H1 (cell line): ENCODE measurements at regions not wholly inside any gene's neighbourhood (a gene's known extent, or its start where the extent isn't known, plus 50 kb on each side); places are given as distances from the start of the nearest gene placed in this dataset.

ENCODE experiments used
- CTCF ChIA-PET: fragments of 300-600 bp; sonication (Branson Sonifier 250); formaldehyde crosslinking; loops from one replicate; lab custom pipeline; 2021; ENCODE audit not compliant: partially characterized antibody; lab: Charles Lee
- POLR2A ChIA-PET: fragments of 300-600 bp; sonication (Branson Sonifier 250); formaldehyde crosslinking; loops from one replicate; lab custom pipeline; 2021; ENCODE audit warnings: inconsistent platforms; ENCODE audit not compliant: partially characterized antibody; lab: Charles Lee
- DNase-seq, 2 experiments: peaks; one replicate each; pipeline versions ENCODE4 v3.0.0 to v3.0.0-alpha.2; 2010 to 2022; ENCODE audit warnings: low spot score in 2 of 2, low read depth in 1 of 2, mixed read lengths in 1 of 2
- FAIRE-seq: peaks from 2 replicates; lab custom pipeline; 2011; peaks lifted over from hg19 to GRCh38; lab: Jason Lieb, UNC
- H2AFZ ChIP-seq: 2 replicates; pipeline ENCODE4 v1.8.1; 2012; ENCODE audit warnings: low read length, inconsistent platforms
- H2AK5ac ChIP-seq: 2 replicates; pipeline ENCODE4 v1.6.1; 2013; ENCODE audit warnings: low read depth, low read length
- H2BK120ac ChIP-seq: replicated peaks from 2 replicates; pipeline ENCODE3; 2013; ENCODE audit warnings: low read depth, low read length, inconsistent platforms
- H2BK12ac ChIP-seq: 2 replicates; pipeline ENCODE4 v1.6.1; 2013; ENCODE audit warnings: low read depth, low read length
- H2BK15ac ChIP-seq: 2 replicates; pipeline ENCODE4 v1.6.1; 2013; ENCODE audit warnings: low read length
- H2BK20ac ChIP-seq: 2 replicates; pipeline ENCODE4 v1.6.1; 2013; ENCODE audit warnings: low read length
- H2BK5ac ChIP-seq: 2 replicates; pipeline ENCODE4 v1.6.1; 2013; ENCODE audit warnings: low read depth, low read length
- H3K14ac ChIP-seq: 2 replicates; pipeline ENCODE4 v1.6.1; 2013; ENCODE audit warnings: inconsistent platforms; ENCODE audit not compliant: insufficient read length
- H3K18ac ChIP-seq: 2 replicates; pipeline ENCODE4 v1.6.1; 2013; ENCODE audit warnings: low read length; ENCODE audit errors: extremely low read depth
- H3K23ac ChIP-seq: 2 replicates; pipeline ENCODE4 v1.6.1; 2013; ENCODE audit warnings: inconsistent platforms; ENCODE audit not compliant: insufficient read length
- H3K23me2 ChIP-seq: 2 replicates; pipeline ENCODE4 v1.6.1; 2013; ENCODE audit warnings: low read depth, low read length
- H3K27ac ChIP-seq: 2 replicates; pipeline ENCODE4 v1.6.1; 2011; ENCODE audit warnings: low read depth, low read length, inconsistent platforms
- H3K27me3 ChIP-seq, 4 experiments: replicated peaks in 1 of 4; 1 replicate in 1 of 4; 2 replicates in 3 of 4; pipeline versions ENCODE4 v1.6.1 to v1.8.1; 2011 to 2013; ENCODE audit warnings: low read length in 3 of 4, mild to moderate bottlenecking in 3 of 4, inconsistent platforms in 2 of 4, mixed read lengths in 2 of 4, moderate library complexity in 1 of 4; ENCODE audit not compliant: control insufficient read depth in 3 of 4, insufficient read depth in 3 of 4; ENCODE audit errors: extremely low read depth in 1 of 4
- H3K36me3 ChIP-seq, 4 experiments: 2 replicates each; pipeline versions ENCODE4 v1.6.1 to v1.8.1; 2011 to 2013; ENCODE audit warnings: mild to moderate bottlenecking in 4 of 4, low read length in 3 of 4, moderate library complexity in 2 of 4, control low read depth in 1 of 4, inconsistent platforms in 1 of 4; ENCODE audit not compliant: insufficient read depth in 4 of 4, control insufficient read depth in 2 of 4
- H3K4ac ChIP-seq: replicated peaks from 2 replicates; pipeline ENCODE3; 2013; ENCODE audit warnings: low read length, low read depth, mixed read lengths, inconsistent platforms; ENCODE audit not compliant: insufficient read length
- H3K4me1 ChIP-seq, 4 experiments: replicated peaks in 1 of 4; 1 replicate in 1 of 4; 2 replicates in 3 of 4; pipeline versions ENCODE4 v1.6.1 to v1.8.1; 2011 to 2013; ENCODE audit warnings: low read length in 3 of 4, inconsistent platforms in 2 of 4, mixed read lengths in 1 of 4; ENCODE audit not compliant: insufficient read depth in 4 of 4, control insufficient read depth in 3 of 4
- H3K4me2 ChIP-seq, 2 experiments: 2 replicates each; pipeline versions ENCODE4 v1.6.1 to v1.8.1; 2011 to 2013; ENCODE audit warnings: low read depth in 2 of 2, low read length in 2 of 2, control low read depth in 1 of 2, inconsistent platforms in 1 of 2, mild to moderate bottlenecking in 1 of 2; ENCODE audit not compliant: insufficient read depth in 1 of 2
- H3K4me3 ChIP-seq, 4 experiments: fragments of 200-600, 300-600 bp in 1 of 4; sonication (generic), shearing (Covaris generic), sonication (Bioruptor Twin) in 1 of 4; 2 replicates each; pipeline versions ENCODE4 v1.5.1 to v1.8.1; 2011 to 2016; ENCODE audit warnings: low read length in 4 of 4, low read depth in 3 of 4, control low read depth in 2 of 4, inconsistent platforms in 2 of 4, mild to moderate bottlenecking in 2 of 4, mixed read lengths in 1 of 4, moderate library complexity in 1 of 4; ENCODE audit not compliant: insufficient read depth in 2 of 4; ENCODE audit errors: extremely low read depth in 1 of 4
- H3K56ac ChIP-seq: replicated peaks from 2 replicates; pipeline ENCODE3; 2013; ENCODE audit warnings: low read depth, mild to moderate bottlenecking, mixed read lengths, low read length, inconsistent platforms; ENCODE audit not compliant: insufficient read length
- H3K79me1 ChIP-seq: 2 replicates; pipeline ENCODE4 v1.6.1; 2013; ENCODE audit warnings: low read depth, low read length, control low read depth
- H3K79me2 ChIP-seq, 2 experiments: 2 replicates each; pipeline versions ENCODE4 v1.6.1 to v1.8.1; 2012 to 2013; ENCODE audit warnings: low read length in 2 of 2, mild to moderate bottlenecking in 2 of 2, inconsistent platforms in 1 of 2; ENCODE audit not compliant: insufficient read depth in 2 of 2, control insufficient read depth in 1 of 2
- H3K9ac ChIP-seq, 4 experiments: replicated peaks in 1 of 4; 1 replicate in 1 of 4; 2 replicates in 3 of 4; pipeline versions ENCODE4 v1.6.1 to v1.8.1; 2011 to 2013; ENCODE audit warnings: low read depth in 3 of 4, low read length in 3 of 4, control low read depth in 2 of 4, mild to moderate bottlenecking in 2 of 4, moderate library complexity in 2 of 4, inconsistent platforms in 1 of 4; ENCODE audit errors: extremely low read depth in 1 of 4
- H3K9me3 ChIP-seq, 2 experiments: 2 replicates each; pipeline versions ENCODE4 v1.6.1 to v1.8.1; 2012 to 2013; ENCODE audit warnings: mild to moderate bottlenecking in 2 of 2, moderate library complexity in 2 of 2, control low read depth in 1 of 2, inconsistent platforms in 1 of 2, low read depth in 1 of 2, low read length in 1 of 2, mixed read lengths in 1 of 2; ENCODE audit not compliant: insufficient read depth in 2 of 2
- H4K20me1 ChIP-seq, 2 experiments: replicated peaks in 1 of 2; 2 replicates each; pipeline versions ENCODE3 to v1.8.1; 2011 to 2013; ENCODE audit warnings: inconsistent platforms in 2 of 2, low read length in 2 of 2, mild to moderate bottlenecking in 1 of 2; ENCODE audit not compliant: insufficient read depth in 2 of 2, control insufficient read depth in 1 of 2
- H4K5ac ChIP-seq: 2 replicates; pipeline ENCODE4 v1.6.1; 2013; ENCODE audit warnings: low read length, low read depth, mixed read lengths, inconsistent platforms; ENCODE audit not compliant: insufficient read length
- H4K8ac ChIP-seq: 2 replicates; pipeline ENCODE4 v1.8.0; 2013; ENCODE audit warnings: mild to moderate bottlenecking, moderate library complexity, low read length, inconsistent platforms; ENCODE audit not compliant: insufficient read depth; ENCODE audit errors: extremely low read depth
- H4K91ac ChIP-seq: replicated peaks from 2 replicates; pipeline ENCODE3; 2013; ENCODE audit warnings: low read length, mixed read lengths, inconsistent platforms; ENCODE audit not compliant: insufficient read length
- CBX5 ChIP-seq: fragments of 300-800, 300-1000 bp; sonication (generic); IDR thresholded peaks from 2 replicates; pipeline ENCODE4 v1.7.1; 2016; ENCODE audit warnings: antibody characterized with exemption, low read length, low read depth
- GTF2F1 ChIP-seq: IDR thresholded peaks from 2 replicates; pipeline ENCODE4 v1.6.1; 2012; ENCODE audit warnings: low read depth, low read length, improper control_type of control experiment, borderline replicate concordance
- KDM1A ChIP-seq: fragments of 200-600, 300-600 bp; sonication (generic); IDR thresholded peaks from 2 replicates; pipeline ENCODE4 v1.7.1; 2016; ENCODE audit warnings: mild to moderate bottlenecking, low read length, borderline replicate concordance
- MAX ChIP-seq: IDR thresholded peaks from 2 replicates; pipeline ENCODE4 v1.6.1; 2012; ENCODE audit warnings: inconsistent platforms
- POU5F1 ChIP-seq: IDR thresholded peaks from 2 replicates; pipeline ENCODE4 v1.6.1; 2011; ENCODE audit warnings: low read depth, mild to moderate bottlenecking, low read length, moderate library complexity
- RBBP5 ChIP-seq: IDR thresholded peaks from 2 replicates; pipeline ENCODE4 v1.7.1; 2012; ENCODE audit warnings: low read depth, mild to moderate bottlenecking, inconsistent platforms, low read length, moderate library complexity, borderline replicate concordance
- SP4 ChIP-seq: IDR thresholded peaks from 2 replicates; pipeline ENCODE4 v1.6.1; 2012; ENCODE audit warnings: low read length, inconsistent platforms
- TAF1 ChIP-seq: IDR thresholded peaks from 2 replicates; pipeline ENCODE4 v1.6.1; 2011; ENCODE audit warnings: mild to moderate bottlenecking, low read depth, low read length
- WGBS, 2 experiments: shearing (Covaris generic) in 1 of 2; methylation state at CpG; one replicate each; pipeline versions ENCODE4 v1.1.6 to v1.1.7; 2013 to 2015; ENCODE audit warnings: low lambda C conversion rate in 2 of 2, mixed read lengths in 2 of 2, inconsistent platforms in 1 of 2, low coverage in 1 of 2, missing lambda C conversion rate in 1 of 2; ENCODE audit not compliant: insufficient replicate concordance in 2 of 2, insufficient coverage in 1 of 2, insufficient read length in 1 of 2; ENCODE audit errors: extremely low coverage in 1 of 2, missing lambda C conversion rate in 1 of 2; 5-methylcytosine and 5-hydroxymethylcytosine counted together

GRCh38 chr16:59432276-59432675, 698.2 kb upstream of the GOT2 start:
- no peaks in the 10 kb centered on the region for H3K79me2 ChIP-seq
- no peak overlapping the region for H2BK12ac ChIP-seq
- no peak overlapping the region for H3K14ac ChIP-seq
- H3K4me1 ChIP-seq: no peaks in the 10 kb centered on the region
- no peak overlapping the region for H2AK5ac ChIP-seq
- no peak overlapping the region for H3K23ac ChIP-seq
- H2BK120ac ChIP-seq: no peak overlapping the region
- H2BK15ac ChIP-seq: no peak overlapping the region
- no peaks in the 10 kb centered on the region for H3K36me3 ChIP-seq
- H2BK5ac ChIP-seq: no peak overlapping the region
- no peak overlapping the region for H3K4me3 ChIP-seq
- no peak overlapping the region for H3K4ac ChIP-seq
- ChIA-PET POLR2A (no interaction called here), CTCF (no interaction called here)
- FAIRE-seq: no peak
- H3K9me3 ChIP-seq: no peaks in the 10 kb centered on the region
- H4K91ac ChIP-seq: no peak overlapping the region
- no peak overlapping the region for H3K56ac ChIP-seq
- no peaks in the 10 kb centered on the region; the same call in 1 of the 2 replicates for H3K23me2 ChIP-seq
- H3K27me3 ChIP-seq: no peaks in the 10 kb centered on the region
- TF ChIP-seq TAF1 (no peak), RBBP5 (no peak), CBX5 (no peak), MAX (no peak), KDM1A (no peak), GTF2F1 (no peak), SP4 (no peak), POU5F1 (no peak)
- H4K20me1 ChIP-seq: no peaks in the 10 kb centered on the region
- no peak overlapping the region for H2BK20ac ChIP-seq
- no peak overlapping the region for H3K4me2 ChIP-seq
- 89% methylated on average over 1 of the region's 1 CpG; no CpG with 5 or more reads in 1 of the 2 experiments for WGBS, 2 experiments
- H3K27ac ChIP-seq: no peak overlapping the region
- no peak overlapping the region for H3K18ac ChIP-seq
- H3K79me1 ChIP-seq: no peaks in the 10 kb centered on the region
- no peak overlapping the region for H3K9ac ChIP-seq
- no peak for DNase-seq
- no peak overlapping the region for H4K8ac ChIP-seq
- H4K5ac ChIP-seq: no peak overlapping the region
- H2AFZ ChIP-seq: no peak overlapping the region
